Vagina (tissue), 2 donors: ENCODE measurements at regions not wholly inside any gene's neighbourhood (a gene's known extent, or its start where the extent isn't known, plus 50 kb on each side); places are given as distances from the start of the nearest gene placed in this dataset.

Source experiments
- CTCF ChIP-seq, 3 experiments: fragments of 450-650 bp in 2 of 3; fragments of 200-600 bp in 1 of 3; sonication (generic) in 1 of 3; IDR thresholded peaks; one replicate each; pipeline ENCODE4 v1.5.1; 2017 to 2019; ENCODE audit warnings: antibody characterized with exemption in 3 of 3, mild to moderate bottlenecking in 2 of 3, moderate library complexity in 2 of 3
- POLR2A ChIP-seq, 2 donors: fragments of 450-650 bp; IDR thresholded peaks; one replicate each; pipeline ENCODE4 v1.6.1; 2017; ENCODE audit warnings: antibody characterized with exemption in 2 of 2, mild to moderate bottlenecking in 2 of 2, moderate library complexity in 2 of 2
- POLR2AphosphoS5 ChIP-seq, 2 donors: sonication (generic); formaldehyde crosslinking; IDR thresholded peaks; one replicate each; pipeline ENCODE4 v1.9.0; 2017; ENCODE audit warnings: antibody characterized with exemption in 2 of 2, mild to moderate bottlenecking in 2 of 2, low read depth in 1 of 2; ENCODE audit not compliant: insufficient read depth in 1 of 2

- TF ChIP-seq CTCF (IDR thresholded peaks at IDR 0.05) (no peak), POLR2AphosphoS5 (IDR thresholded peaks at IDR 0.05; ENCODE audit: insufficient read depth in 1 of 2, low read depth in 1 of 2) (no peak), POLR2A (IDR thresholded peaks at IDR 0.05) (no peak)
These were observed 217.6 kb upstream of the NFIA start for GRCh38 chr1:60864722-60865121.
